Ectodermal cell (in vitro differentiated cells): ENCODE measurements at regions not wholly inside any gene's neighbourhood (a gene's known extent, or its start where the extent isn't known, plus 50 kb on each side); places are given as distances from the start of the nearest gene placed in this dataset.

Experiments
- H3K27ac ChIP-seq: 2 replicates; pipeline ENCODE4 v1.7.0; 2013; ENCODE audit warnings: mild to moderate bottlenecking, low read depth, low read length; ENCODE audit not compliant: insufficient read depth, poor library complexity, severe bottlenecking
- H3K27me3 ChIP-seq: 2 replicates; pipeline ENCODE4 v1.7.0; 2013; ENCODE audit warnings: mild to moderate bottlenecking, low read length; ENCODE audit not compliant: insufficient read depth, control insufficient read depth, poor library complexity, severe bottlenecking
- H3K36me3 ChIP-seq: one replicate; pipeline ENCODE4 v1.7.0; 2013; ENCODE audit warnings: low read length; ENCODE audit not compliant: control insufficient read depth, insufficient read depth
- H3K4me1 ChIP-seq: one replicate; pipeline ENCODE4 v1.7.0; 2013; ENCODE audit warnings: low read length; ENCODE audit not compliant: control insufficient read depth, insufficient read depth
- H3K4me3 ChIP-seq: 2 replicates; pipeline ENCODE4 v1.7.0; 2013; ENCODE audit warnings: low read depth, low read length, control low read depth; ENCODE audit not compliant: insufficient read depth
- H3K9me3 ChIP-seq: 2 replicates; pipeline ENCODE4 v1.7.0; 2013; ENCODE audit warnings: mild to moderate bottlenecking, low read length, moderate library complexity; ENCODE audit not compliant: control insufficient read depth
- WGBS, 2 experiments: methylation state at CpG; one replicate each; pipeline ENCODE4 v1.1.7; 2013; ENCODE audit warnings: missing lambda C conversion rate in 2 of 2; 5-methylcytosine and 5-hydroxymethylcytosine counted together

DNA sequence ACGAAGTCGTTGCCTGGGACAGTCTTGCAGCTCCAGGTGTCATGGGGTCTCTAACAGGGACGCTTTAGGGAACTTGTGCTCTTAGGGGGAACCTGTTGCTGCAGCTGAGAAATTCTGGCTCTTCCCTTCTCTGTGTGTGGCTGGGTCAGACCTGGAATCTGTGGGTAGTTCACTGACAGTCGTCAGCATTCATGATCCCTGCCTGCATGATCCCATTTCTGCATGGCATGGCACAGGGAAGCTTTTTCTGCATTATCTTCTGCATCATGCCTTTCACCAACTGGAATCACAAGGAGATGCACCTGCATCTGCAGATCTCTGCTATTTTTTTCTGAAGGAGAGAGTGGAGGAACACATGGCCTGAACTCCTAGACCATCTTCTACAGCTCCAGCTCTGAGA lies 85.6 kb downstream of the SOX9 start:
- no peak overlapping the region for H3K4me3 ChIP-seq
- H3K36me3 ChIP-seq: no peaks in the 10 kb centered on the region
- 64 to 71% methylated on average over 4 of the region's 4 CpGs for WGBS, 2 experiments
- H3K9me3 ChIP-seq: no peaks in the 10 kb centered on the region
- peaks cover 27% of the 10 kb centered on the region for H3K4me1 ChIP-seq
- H3K27ac ChIP-seq: no peak overlapping the region
- no peaks in the 10 kb centered on the region for H3K27me3 ChIP-seq

DNA sequence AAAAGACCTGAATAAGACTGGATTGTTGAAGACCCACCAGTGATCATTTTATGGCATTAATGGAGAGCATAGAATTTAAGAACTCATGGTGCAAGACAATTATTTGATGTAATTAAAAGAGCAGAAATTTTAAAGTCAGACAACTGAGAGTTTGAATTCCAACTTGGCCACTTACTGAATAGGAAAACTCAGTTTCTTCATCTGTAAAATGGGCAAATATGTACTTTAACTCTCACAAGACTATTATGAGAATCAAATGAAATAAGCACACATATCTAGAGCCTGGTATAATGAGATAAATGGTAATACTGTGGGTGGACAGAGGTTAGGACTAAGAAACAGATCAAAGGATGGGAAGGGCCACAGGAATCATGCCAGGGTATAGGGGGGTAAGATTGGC lies 88.0 kb downstream of the SOX9 start:
- Histone ChIP-seq H3K4me3 (no peak overlapping the region), H3K27me3 (no peaks in the 10 kb centered on the region), H3K4me1 (peaks cover 27% of the 10 kb centered on the region), H3K9me3 (no peaks in the 10 kb centered on the region), H3K36me3 (no peaks in the 10 kb centered on the region), H3K27ac (no peak overlapping the region)

DNA sequence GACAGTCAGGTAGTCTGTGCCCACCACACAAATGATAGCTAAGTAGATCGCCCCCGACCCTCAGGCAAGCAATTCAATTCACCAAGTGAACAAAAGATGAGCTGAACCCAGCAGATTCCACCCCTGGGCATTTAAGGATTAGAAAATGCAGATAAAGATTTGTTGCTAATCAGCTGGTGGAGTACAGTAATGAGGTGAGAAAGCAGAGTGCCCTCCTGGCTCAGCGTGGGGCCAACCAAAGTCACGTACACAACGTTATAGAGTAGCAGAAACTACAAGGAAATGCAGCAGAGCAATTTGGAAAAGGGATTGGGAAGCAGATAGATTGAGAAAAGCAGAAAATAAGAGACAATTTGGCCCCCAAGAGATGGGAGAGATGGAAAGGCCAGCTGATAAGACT lies 91.2 kb downstream of the SOX9 start:
- Histone ChIP-seq H3K4me1 (peaks cover 2% of the 10 kb centered on the region), H3K9me3 (no peaks in the 10 kb centered on the region), H3K36me3 (no peaks in the 10 kb centered on the region), H3K27ac (no peak overlapping the region), H3K27me3 (no peaks in the 10 kb centered on the region), H3K4me3 (no peak overlapping the region)
- WGBS, 2 experiments: 70 to 76% methylated on average over 5 of the region's 5 CpGs

DNA sequence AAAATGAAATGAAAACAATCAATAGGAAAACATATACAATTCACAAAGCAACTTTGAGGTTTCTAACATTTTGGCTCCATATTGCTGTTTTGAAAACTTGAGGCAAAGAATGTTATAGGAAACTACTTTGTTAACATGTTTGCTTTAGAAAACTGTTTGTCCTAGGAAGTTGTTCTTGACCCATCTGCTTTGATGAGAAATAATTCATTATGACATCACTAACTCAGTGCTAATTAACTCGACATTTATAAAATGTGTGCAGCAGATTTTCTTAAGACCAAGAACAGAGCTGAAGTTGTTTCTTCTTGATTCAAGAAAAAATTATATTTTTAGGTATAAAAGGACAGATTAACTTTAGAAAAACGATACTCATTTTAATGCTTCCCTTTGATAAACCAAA lies 94.7 kb downstream of the SOX9 start:
- WGBS, 2 experiments: 83 to 92% methylated on average over 1 to 2 of the region's 2 CpGs
- H3K4me1 ChIP-seq: peaks cover 17% of the 10 kb centered on the region
- H3K27me3 ChIP-seq: peaks cover 15% of the 10 kb centered on the region
- H3K27ac ChIP-seq: no peak overlapping the region
- no peaks in the 10 kb centered on the region for H3K9me3 ChIP-seq
- H3K4me3 ChIP-seq: no peak overlapping the region
- H3K36me3 ChIP-seq: no peaks in the 10 kb centered on the region

DNA sequence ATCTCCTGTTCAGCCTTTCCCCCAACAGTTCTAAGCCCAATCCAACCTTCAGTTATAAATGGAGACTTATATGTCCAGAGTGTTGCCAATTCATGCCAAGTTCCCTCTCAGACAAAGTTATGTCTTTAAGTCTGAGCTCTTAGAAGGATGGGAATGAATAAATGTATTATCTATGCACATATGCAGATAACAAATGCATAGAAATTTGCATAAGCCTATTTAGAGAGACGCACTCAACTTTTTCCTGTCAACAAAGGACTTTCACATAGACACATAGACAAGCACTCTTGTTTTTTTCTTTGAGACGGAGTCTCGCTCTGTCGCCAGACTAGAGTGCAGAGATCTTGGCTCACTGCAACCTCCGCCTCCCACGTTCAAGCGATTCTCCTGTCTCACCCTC lies 95.1 kb downstream of the SOX9 start:
- peaks cover 18% of the 10 kb centered on the region for H3K4me1 ChIP-seq
- H3K27me3 ChIP-seq: peaks cover 20% of the 10 kb centered on the region
- no peaks in the 10 kb centered on the region for H3K9me3 ChIP-seq
- WGBS, 2 experiments: 91 to 92% methylated on average over 7 of the region's 7 CpGs
- H3K4me3 ChIP-seq: no peak overlapping the region
- no peak overlapping the region for H3K27ac ChIP-seq
- no peaks in the 10 kb centered on the region for H3K36me3 ChIP-seq

DNA sequence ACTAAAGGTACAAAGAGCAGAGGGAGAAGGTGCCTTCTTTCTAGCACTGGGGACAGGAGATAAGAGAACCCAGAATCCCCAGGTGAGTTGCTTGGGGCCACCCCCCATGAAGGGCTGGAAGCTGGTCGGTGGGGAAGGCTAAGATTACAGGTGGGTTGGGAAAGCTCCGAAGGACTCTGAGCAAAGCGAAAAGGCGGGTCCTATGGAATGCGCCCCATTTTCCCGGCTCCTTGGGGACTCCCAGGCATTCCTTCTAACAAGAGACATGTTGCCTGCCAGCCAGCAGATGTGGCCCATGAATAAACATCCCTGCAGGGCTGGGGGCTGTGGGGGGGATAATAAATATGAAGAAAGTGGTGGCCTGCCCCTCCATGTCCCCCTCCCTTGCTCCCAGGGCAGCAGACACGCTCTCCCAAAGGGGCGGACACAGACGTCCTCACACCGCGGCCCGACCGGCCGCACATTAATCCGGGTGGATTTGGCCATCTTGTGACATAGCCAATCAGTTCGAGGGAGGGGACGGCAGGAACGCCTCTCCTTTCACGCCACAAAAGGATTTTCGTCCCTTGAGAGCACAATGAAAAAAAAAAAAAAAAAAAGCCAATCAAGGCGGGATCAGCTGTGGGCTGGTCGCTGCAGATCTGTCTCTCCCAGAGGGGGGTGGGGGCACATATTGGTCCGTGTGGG lies 98.5 kb downstream of the SOX9 start:
- Histone ChIP-seq H3K4me3 (peak overlapping the region; percentile 31), H3K36me3 (no peaks in the 10 kb centered on the region), H3K27ac (peak overlapping the region; percentile 74), H3K27me3 (peaks cover 21% of the 10 kb centered on the region), H3K9me3 (no peaks in the 10 kb centered on the region), H3K4me1 (peaks cover 18% of the 10 kb centered on the region)
- 2 to 5% methylated on average over 23 of the region's 23 CpGs for WGBS, 2 experiments

DNA sequence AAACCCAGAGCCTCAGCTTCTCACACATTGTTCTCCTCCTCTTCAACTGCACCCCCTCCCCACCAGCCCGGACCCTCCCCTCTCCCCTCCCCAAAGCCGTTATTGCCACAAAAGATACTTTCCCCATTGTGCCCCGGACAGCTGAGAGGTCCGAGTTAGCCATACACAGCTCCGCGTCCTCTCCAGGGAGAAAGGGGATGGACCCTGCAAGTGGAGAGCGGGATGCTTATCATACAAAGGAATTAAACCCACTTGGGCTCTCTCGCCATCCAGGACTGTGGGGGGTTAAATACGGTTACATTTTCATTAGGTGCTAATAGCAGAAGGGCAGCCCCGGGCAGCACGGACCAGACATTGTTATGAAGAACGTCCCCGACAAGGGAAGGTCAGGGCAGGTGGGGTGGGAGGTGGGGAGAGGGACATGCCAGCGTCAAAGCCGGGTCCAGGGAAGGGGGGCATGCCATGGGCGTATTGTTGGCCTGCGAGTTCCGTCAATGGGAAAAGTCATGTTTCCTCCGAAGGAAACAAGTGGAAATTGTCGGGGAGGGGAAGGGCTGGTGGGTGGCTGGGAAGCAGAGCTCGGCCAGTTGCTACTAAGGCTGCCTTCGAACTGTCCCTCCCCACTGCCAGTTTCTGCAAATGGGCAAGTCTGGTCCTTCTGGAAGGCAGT lies 99.1 kb downstream of the SOX9 start:
- peak overlapping the region; percentile 31 for H3K4me3 ChIP-seq
- no peaks in the 10 kb centered on the region for H3K9me3 ChIP-seq
- H3K27ac ChIP-seq: peak overlapping the region; percentile 74
- H3K4me1 ChIP-seq: peaks cover 18% of the 10 kb centered on the region
- H3K36me3 ChIP-seq: no peaks in the 10 kb centered on the region
- peaks cover 21% of the 10 kb centered on the region for H3K27me3 ChIP-seq
- WGBS, 2 experiments: 2 to 3% methylated on average over 22 of the region's 22 CpGs

DNA sequence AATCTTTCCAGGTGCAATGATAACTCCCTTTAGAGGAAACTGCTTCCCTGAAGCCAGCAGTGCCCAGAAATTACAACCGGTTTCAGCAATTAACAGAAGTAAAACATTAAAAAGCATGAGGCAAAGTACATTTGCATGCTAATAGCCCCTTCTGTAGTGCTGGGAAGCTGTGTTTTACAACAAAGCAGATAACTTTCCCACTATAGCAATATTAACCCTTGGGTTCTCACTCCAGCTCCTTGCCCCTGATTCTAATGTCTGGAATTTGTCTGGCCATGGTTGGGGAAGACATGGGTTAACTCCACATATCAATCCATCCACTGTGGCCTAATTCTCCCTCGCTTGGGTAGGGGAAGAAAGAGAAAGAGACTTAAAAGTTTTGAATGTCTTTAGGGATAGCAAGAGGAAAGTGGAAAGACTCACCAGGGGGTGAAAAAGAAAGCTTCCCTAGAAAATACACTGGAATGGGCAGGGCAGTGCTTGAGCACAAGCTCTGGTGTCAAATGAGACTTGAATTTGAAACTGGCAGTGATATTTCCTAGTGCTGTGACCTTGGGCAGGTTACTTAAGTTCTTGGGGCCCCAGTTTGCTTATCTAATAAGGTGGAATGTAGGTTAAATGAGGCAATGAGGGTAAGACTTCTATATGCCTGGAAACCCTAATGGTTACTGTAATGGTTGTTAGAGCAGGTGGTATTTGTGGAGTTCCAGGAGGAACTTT lies 102.0 kb downstream of the SOX9 start:
- Histone ChIP-seq H3K9me3 (no peaks in the 10 kb centered on the region), H3K4me3 (no peak overlapping the region), H3K36me3 (no peaks in the 10 kb centered on the region), H3K27ac (no peak overlapping the region), H3K27me3 (peaks cover 21% of the 10 kb centered on the region), H3K4me1 (peaks cover 14% of the 10 kb centered on the region)
- 0 to 3% methylated on average over 1 to 2 of the region's 2 CpGs for WGBS, 2 experiments

DNA sequence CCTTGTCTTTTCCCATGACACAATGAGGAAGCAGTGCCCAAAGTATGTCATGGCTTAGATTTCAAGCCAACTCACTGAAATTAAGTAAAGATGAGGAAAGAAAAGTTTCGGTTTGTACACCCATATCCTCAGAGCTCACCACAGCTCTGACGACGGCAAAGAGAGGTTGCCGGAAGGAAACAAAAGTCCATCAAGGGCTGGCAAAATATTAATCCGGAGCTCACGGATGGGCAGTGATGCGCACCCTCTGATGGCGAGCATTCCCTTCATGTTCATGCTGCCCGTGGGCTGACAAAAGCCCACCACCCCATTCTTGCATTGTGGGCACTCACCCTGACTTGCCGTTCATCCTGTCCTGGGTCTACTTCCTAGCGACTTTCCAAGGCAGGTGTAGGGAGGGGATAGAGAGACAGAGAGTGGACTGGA lies 103.1 kb downstream of the SOX9 start:
- Histone ChIP-seq H3K36me3 (no peaks in the 10 kb centered on the region), H3K4me3 (no peak overlapping the region)
- 93% methylated on average over 11 of the region's 11 CpGs for WGBS, 2 experiments

DNA sequence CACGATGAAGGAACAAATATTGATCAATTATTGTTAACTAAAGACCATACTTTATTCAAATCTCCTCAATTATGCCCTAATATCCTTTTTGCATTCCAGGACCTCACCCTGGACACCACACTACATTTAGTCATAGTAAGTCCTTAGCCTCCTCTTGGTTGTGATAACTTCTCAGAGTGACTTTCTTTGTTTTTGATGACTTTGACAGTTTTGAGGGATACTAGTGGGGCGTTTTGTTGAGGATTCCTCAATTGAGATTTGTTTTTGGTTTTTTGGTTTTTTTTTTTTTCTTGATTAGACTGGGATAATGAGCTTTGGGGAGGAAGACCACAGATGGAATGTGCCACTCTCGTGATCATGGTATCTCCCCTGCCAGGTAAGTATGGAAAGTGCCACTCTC lies 105.5 kb downstream of the SOX9 start:
- WGBS, 2 experiments: 88 to 97% methylated on average over 3 of the region's 3 CpGs
- Histone ChIP-seq H3K27ac (no peak overlapping the region), H3K9me3 (no peaks in the 10 kb centered on the region), H3K4me3 (no peak overlapping the region), H3K36me3 (no peaks in the 10 kb centered on the region), H3K27me3 (no peaks in the 10 kb centered on the region), H3K4me1 (no peaks in the 10 kb centered on the region)

More for the DNA sequence above, 103.1 kb downstream of the SOX9 start:
- Histone ChIP-seq H3K27ac (no peak overlapping the region), H3K27me3 (peaks cover 17% of the 10 kb centered on the region), H3K4me1 (peaks cover 12% of the 10 kb centered on the region), H3K9me3 (no peaks in the 10 kb centered on the region)
